NCI-H2227 (cell line): ENCODE measurements at regions not wholly inside any gene's neighbourhood (a gene's known extent, or its start where the extent isn't known, plus 50 kb on each side); places are given as distances from the start of the nearest gene placed in this dataset.

Experiments used
- DNase-seq: peaks from one replicate; lab custom pipeline; 2025; ENCODE audit not compliant: unreplicated experiment; lab: John Stamatoyannopoulos, UW

GRCh38 chr12:67370979-67371378 is 101.8 kb downstream of the CAND1 start:
- DNase-seq = no peak

- no peak for DNase-seq
Measured at GRCh38 chr12:67377021-67377420, 107.9 kb downstream of the CAND1 start.

- DNase-seq = no peak
Measured at GRCh38 chr12:67377541-67377940, 108.4 kb downstream of the CAND1 start.

DNA sequence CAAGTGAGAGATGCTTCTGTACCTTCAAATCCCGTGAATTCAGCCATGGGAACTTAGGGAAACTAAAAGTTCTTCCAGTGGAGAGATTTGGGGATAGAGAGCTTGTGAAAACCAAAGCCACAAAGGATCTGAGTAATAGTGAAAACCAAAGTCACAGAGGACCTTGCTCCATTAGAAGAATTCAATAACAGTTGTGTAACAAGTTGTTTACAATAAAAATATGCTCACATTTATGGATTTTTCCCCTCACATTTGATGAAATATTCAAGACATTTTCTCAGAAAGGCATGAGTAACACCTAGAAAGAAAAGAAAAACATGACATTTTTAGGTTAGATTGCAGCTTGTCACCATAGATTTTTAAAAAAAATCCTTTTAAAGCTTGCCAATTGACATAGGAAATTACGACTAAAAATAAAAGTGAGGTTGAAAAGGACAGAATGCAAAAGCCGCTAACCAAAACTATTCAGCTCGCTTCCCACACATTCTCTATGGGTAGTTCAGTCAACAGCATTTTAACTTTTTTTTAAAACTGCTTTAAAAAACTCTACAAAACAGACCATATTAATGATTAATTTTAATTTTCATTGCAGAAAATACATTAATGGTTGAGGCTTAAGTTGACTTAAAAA is 113.2 kb downstream of the CAND1 start:
- DNase-seq = no peak

- DNase-seq = no peak
Measured at GRCh38 chr12:67386869-67387565, 117.9 kb downstream of the CAND1 start.

- DNase-seq = no peak
Measured at GRCh38 chr12:67388331-67389138, 119.4 kb downstream of the CAND1 start.

GRCh38 chr12:67390273-67390672 is 121.1 kb downstream of the CAND1 start:
- no peak for DNase-seq

DNA sequence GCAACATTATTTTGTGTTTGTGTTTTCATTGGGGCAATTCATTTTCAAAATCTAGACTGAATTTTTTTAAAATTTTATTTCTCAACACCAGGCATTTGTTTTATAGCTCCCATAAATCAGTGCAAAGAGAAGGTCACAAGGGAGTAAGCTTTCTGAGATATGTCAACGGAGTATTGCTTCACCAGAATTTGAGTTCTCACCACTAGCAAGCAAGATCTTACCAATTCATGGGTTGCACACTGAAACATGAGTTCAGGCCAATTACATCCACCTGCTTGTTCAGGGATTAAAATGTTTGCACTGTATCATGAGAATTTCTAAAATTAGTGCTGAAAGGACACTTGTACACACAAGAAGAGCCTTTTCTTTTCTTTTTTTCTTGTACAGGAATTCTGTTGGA is 121.9 kb downstream of the CAND1 start:
- no peak for DNase-seq

- DNase-seq = no peak
Measured at GRCh38 chr12:67391656-67392055, 122.5 kb downstream of the CAND1 start.

GRCh38 chr12:67394550-67394949 is 125.4 kb downstream of the CAND1 start:
- DNase-seq = no peak

DNA sequence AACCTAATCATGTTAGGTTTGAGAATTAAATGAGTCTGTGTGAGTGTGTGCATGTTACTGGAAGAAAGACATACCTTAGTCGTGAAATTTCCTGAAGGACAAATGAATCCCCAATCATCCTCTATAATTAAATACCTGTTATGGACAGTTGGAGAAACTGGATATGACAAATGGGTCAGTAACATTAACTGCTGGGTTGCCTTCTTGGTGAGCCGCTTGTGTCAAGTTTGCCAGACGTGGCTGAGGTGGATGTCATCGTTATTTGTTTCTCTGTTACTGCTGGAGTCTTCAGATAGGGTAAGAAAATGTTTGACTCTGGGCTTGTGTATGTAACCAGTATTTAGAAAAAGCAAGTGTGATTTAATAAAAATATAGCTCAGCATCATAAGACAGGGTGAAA is 131.6 kb downstream of the CAND1 start:
- no peak for DNase-seq

GRCh38 chr12:67410246-67410645 is 141.1 kb downstream of the CAND1 start:
- DNase-seq = no peak

- DNase-seq = no peak
Measured at GRCh38 chr12:67410667-67411067, 141.5 kb downstream of the CAND1 start.

- DNase-seq = no peak
Measured at GRCh38 chr12:67411562-67411961, 142.4 kb downstream of the CAND1 start.

DNA sequence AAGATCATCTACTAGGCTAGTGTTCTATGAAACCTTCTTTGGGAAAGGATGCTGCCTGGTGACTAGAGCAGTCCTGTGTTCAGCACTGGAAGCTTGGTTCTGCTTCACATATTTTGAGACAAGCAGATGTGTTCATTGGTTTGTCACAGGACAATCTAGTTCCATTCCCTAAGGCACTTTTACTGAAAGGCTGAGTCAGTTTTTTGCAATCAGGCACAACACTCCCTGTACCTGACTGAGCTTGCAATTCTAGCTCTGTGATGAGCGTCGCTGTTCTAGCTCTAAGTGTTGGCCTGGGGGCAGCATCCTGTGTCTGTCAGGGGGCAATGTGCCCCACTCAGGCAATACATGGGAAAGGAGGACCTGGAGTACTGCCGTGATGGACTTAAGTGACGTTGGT is 144.4 kb downstream of the CAND1 start:
- no peak for DNase-seq

DNA sequence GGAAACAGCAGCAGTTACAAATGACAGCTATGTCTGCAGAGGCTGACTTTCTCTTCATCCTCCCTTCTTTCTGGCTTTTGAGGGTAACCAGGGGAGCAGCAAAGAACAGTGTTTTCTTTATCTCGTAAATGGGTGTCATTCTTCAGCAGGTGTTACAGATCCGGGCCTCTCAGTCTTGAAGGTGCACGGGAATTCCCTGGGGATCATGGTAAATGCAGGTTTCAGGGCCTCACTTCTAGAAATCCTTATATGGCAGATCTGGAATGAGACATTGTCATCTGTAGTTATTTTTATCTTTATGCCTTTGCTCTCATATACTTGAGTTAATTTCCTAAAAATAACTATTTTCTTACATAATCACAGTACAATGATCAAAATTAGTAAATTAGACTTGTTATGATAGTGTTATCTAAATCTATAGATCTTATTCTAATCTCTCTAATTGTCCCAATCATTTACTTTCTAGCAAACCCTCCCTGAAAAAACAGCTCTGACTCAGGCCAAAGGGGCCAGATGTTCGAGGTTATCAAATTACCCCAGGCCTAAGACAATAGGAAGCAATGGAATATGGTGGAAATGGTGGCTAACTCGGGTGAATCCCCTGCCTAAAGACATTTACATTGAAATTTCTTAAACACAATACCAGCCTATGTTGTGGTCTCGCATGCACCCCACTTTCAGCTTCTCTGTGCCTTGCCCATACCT is 145.0 kb downstream of the CAND1 start:
- DNase-seq = no peak

- DNase-seq = peak; percentile 23
Measured at GRCh38 chr12:67415473-67415872, 146.3 kb downstream of the CAND1 start.

DNA sequence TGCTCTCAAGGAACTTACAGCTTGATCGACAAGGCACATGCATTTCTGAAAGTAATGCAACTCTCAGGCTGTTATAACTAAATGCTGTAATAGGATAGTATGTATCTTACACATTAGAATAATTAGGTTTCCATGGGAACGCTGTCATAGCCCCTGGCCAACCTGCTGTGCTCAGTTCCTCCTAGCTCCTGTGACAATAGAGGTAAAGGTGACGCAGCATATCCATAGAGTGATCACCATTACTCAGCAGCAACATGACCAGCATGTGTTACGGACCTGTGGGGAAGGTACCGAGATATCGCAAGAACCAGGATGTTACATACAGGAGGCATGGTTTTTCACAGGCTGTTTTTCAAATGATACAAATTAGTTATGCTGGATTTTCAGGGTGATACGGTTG is 150.7 kb downstream of the CAND1 start:
- DNase-seq = no peak

DNA sequence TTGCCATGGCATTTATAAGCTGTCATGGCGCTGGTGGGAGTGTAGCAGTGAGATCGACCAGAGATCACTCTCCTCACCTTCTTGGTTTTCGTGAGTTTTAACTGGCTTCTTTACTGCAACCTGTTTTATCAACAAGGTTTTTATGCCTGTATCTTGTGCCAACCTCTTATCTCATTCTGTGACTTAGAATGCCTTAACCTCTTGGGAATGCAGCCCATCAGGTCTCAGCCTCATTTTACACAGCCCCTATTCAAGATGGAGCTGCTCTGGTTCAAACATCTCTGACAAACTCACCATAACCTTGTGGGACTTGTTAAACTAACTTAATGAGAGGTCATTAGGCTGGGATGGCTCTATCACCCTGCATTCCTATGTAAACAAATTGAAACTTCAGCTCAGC is 151.3 kb downstream of the CAND1 start:
- no peak for DNase-seq

- no peak for DNase-seq
Measured at GRCh38 chr12:67422081-67422480, 152.9 kb downstream of the CAND1 start.

DNA sequence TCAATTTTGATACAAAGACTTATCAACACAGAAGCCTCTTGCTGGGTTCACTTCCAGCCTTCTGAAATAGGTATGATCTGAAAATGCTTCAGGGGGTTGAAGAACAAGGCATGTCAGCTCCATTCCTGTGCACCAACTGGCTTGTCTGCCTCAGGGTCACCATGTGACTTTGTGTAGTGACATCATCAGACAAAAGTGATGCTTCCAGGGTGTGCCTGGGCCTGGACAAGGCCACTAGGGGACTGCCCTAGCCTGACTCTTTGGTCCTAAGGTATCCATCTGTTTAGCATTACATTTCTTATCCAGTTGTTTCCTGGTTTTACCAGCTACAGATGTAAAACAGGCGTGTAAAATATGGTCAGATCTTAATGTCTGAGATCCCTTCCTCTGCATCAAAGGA is 155.6 kb downstream of the CAND1 start:
- DNase-seq = no peak

DNA sequence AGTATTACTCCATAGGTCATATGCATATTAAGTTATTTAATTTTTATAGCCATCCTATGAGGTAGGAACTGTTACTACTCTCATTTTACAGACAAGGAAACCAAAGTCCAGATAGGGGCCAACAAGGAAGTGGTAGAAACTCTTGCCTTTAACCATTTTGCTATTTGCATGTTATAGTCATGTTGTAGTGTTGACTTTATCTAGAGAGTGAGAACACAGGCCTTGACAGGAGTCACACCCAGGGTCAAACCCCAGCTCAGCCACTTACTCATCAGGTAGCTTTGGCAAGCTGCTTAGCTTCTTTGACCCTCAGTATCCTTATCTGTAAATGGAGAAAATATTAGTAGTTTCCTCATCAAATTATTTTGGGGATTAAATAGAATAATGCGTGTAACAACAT is 156.2 kb downstream of the CAND1 start:
- no peak for DNase-seq
